GM08714 (cell line): ENCODE measurements at regions not wholly inside any gene's neighbourhood (a gene's known extent, or its start where the extent isn't known, plus 50 kb on each side); places are given as distances from the start of the nearest gene placed in this dataset.

ENCODE experiments used
- H3K4me3 ChIP-seq: fragments of 200-500 bp; sonication (Bioruptor generic); 2 replicates; pipeline ENCODE4 v1.5.1; 2014; ENCODE audit warnings: mild to moderate bottlenecking, low read length, inconsistent platforms
- ZNF274 ChIP-seq: IDR thresholded peaks from 2 replicates; pipeline ENCODE4 v1.6.1; 2012; ENCODE audit warnings: mild to moderate bottlenecking, low read depth, low read length

DNA sequence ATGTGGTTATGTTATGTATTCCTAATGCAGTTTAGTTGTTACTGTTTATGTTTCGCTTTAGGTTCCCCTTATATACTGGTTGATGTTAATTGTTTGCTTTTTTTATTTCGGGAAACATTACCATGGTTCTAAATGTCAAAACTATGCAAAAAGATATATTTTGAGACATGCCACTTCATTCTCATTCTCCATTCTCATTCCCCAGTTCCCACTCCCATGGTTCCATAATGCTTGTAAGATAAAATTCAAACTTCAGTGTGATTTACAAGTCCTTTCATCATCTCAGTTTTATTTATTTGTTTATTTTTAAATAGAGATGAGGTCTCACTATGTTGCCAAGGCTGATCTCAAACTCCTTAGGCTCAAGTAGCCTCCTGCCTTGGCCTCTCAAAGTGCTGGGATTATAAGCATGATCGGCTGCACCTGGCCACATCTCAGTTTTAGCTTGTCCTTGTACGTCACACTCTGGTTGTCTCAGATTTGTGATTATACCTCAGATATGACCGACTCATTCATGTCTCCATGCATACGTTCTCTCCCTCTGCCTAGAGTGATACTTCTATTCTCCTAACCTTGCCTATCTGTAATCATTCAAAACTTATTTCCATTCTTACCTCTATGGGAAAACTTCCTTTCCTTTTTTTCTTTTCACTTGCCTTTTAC, 407.8 kb upstream of the RGS6 start:
- TF ChIP-seq ZNF274, result no peak
- H3K4me3 ChIP-seq, result peak overlapping the region; percentile 22

- no peak for TF ChIP-seq ZNF274
- H3K4me3 ChIP-seq, result no peak overlapping the region
These were observed 406.5 kb upstream of the RGS6 start for GRCh38 chr14:71525663-71526221.

DNA sequence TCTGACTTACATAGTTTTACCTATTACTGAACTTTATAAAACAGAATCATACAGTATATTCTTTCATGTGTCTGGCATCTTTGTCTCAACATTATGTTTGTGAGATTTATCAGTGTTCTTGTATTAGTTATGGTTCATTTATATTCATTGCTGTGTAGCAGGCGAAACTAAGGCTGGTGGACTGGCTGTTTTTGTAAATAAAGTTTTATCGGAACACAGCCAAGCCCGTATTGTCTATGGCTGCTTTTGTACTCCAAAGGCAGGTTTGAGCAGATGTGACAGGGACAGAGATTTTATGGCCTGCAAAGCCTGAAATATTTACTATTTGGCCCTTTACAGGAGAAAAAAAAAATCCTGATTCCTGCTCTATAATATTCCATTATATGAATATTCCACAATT, 405.8 kb upstream of the RGS6 start:
- no peak for TF ChIP-seq ZNF274
- no peak overlapping the region for H3K4me3 ChIP-seq

DNA sequence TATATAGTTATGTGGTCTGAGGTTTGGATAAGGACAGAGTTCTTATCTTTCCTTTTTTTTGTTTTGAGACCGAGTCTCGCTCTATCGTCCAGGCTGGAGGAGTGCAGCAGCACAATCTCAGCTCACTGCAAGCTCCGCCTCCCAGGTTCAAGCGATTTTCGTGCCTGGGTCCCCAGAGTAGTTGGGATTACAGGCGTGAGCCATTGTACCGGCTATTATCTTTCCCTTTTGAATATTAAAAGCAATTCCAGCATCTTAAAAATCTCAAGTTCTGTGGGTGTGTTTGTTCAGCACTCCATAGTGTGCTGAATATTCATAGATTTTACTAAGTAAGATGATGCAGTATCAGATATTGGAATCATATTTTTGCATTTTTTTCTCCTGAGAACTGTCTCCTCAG, 404.4 kb upstream of the RGS6 start:
- no peak for TF ChIP-seq ZNF274

GRCh38 chr14:71529848-71530247, 402.4 kb upstream of the RGS6 start:
- TF ChIP-seq ZNF274, result no peak
- no peak overlapping the region for H3K4me3 ChIP-seq

More for the DNA sequence above, 404.4 kb upstream of the RGS6 start:
- H3K4me3 ChIP-seq, result no peak overlapping the region

DNA sequence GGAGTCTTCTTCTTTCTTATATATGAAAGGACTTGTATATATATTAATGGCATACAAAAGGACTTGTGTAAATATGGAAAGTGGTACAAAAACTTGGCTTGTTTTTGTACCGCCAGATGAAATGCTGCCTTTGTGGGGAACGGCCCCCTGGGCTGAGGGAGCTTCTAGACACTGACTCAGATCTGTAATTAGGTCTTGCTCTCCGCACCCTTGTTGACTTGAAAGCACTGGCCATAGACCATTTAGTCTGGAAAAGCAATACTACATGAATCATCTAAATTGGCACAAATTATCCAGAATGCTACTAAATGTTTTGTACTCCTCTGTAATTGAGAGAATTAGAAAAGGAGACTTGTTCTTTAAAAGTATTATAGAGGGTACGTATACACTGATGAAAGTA, 399.9 kb upstream of the RGS6 start:
- no peak overlapping the region for H3K4me3 ChIP-seq
- no peak for TF ChIP-seq ZNF274

DNA sequence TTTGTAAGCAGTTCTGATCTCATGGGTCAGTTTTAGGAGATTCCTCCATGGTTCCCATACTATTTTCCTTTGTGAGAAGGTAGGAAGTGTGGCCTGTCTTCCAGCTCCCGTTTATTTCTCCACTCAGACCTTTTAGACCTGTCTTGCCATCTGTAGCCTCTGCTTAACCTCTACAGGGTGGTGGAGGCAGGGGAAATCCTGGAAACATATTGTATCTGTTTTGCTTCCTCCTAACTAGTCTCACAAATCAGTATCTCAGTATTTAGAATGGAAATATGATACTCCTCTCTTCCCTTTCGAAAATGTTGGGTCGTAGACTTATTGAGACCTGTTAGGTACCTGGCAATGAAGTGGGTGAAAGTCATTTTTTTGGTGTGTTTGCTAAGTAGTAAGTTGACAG, 399.4 kb upstream of the RGS6 start:
- no peak for TF ChIP-seq ZNF274
- H3K4me3 ChIP-seq, result no peak overlapping the region

DNA sequence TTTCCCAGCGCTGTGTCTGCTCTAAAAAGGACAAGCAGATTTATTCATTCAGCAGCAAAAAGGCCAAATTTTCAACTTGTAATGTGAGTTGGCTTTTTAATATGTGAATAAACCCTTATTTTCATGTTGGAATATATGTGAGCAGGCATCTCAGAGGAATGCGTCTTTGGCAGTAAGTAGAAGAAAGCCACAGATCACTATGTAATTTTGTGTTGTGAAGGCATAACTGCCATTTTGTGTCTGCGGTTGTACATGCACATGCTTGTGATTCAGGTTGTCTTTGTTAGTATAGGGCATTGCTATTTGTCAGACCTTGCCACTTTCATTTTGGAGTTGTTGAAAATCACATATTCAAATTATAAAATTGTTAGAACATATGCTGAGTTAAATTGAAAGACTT, 398.8 kb upstream of the RGS6 start:
- no peak for TF ChIP-seq ZNF274
- no peak overlapping the region for H3K4me3 ChIP-seq

- no peak for TF ChIP-seq ZNF274
- H3K4me3 ChIP-seq, result no peak overlapping the region
These were observed 398.4 kb upstream of the RGS6 start for GRCh38 chr14:71533800-71534199.

DNA sequence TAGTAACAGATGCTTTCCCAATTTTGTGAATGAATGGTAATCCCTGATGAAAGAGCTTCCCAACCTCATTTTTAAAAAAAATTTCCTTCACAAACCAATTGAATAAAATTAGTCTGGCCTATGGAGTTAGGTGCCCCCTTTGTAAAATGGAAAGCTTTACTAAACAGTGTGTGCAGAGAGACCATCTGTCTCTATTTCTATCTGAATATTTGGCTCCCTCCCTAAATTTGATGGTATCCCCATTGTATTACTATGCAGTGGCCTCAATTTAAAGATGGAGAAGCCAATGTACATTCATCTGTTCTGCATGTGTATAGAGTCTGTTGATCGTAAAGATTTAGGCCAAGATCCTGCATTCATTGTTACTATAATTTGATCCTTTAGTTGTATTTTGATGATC, 397.7 kb upstream of the RGS6 start:
- no peak for TF ChIP-seq ZNF274
- no peak overlapping the region for H3K4me3 ChIP-seq

- TF ChIP-seq ZNF274, result no peak
These were observed 396.1 kb upstream of the RGS6 start for GRCh38 chr14:71536015-71536740.

GRCh38 chr14:71536927-71537772, 395.1 kb upstream of the RGS6 start:
- H3K4me3 ChIP-seq, result no peak overlapping the region
- TF ChIP-seq ZNF274, result no peak

More at GRCh38 chr14:71536015-71536740, 396.1 kb upstream of the RGS6 start:
- H3K4me3 ChIP-seq, result no peak overlapping the region

- no peak for TF ChIP-seq ZNF274
- H3K4me3 ChIP-seq, result no peak overlapping the region
These were observed 393.9 kb upstream of the RGS6 start for GRCh38 chr14:71538288-71538687.

- H3K4me3 ChIP-seq, result no peak overlapping the region
- no peak for TF ChIP-seq ZNF274
These were observed 393.1 kb upstream of the RGS6 start for GRCh38 chr14:71538938-71539649.
